IPS-NIHi7 (cell line): ENCODE measurements at regions not wholly inside any gene's neighbourhood (a gene's known extent, or its start where the extent isn't known, plus 50 kb on each side); places are given as distances from the start of the nearest gene placed in this dataset.
"Not testable (repeated sequence)": the region's sequence is repeated elsewhere in the genome, so short reads cannot be mapped to it uniquely, and the experiment has no call there.

Experiments used
- DNase-seq: peaks from one replicate; pipeline ENCODE4 v3.0.0; 2012; ENCODE audit warnings: mixed read lengths; ENCODE audit errors: extremely low spot score

DNA sequence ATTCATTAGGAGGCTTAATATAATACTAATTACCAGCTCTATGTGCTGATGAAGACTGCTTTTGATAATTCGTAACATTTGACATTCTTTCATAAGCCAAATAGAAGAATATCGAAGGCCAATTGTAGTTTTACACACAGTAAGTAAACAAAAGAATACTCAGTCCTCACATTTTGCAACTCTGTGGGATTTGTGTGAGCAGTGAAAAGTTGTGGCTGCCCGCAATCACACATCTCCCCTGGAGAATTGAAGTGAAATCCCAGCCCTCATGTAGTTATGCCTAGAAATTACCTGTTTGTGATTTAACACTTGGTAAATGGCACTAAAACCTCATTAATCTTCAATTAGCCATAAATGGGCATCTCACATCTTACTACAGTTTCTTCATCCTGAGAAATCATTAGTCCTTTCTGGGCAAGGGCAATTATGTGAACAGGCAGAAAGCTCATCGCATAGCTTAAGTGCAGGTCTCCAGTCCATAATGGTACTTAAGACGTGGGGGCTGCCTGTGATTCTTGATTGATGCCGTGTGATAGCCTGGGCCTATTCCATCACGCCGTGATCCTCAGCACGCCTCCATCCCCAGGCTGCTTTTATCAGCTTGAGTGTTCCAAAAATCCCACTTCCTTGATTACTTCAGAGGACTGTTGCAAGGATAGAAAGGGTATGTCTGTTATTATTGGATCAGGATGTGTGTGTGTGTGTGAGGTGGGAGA, 97.9 kb upstream of the METTL14 start:
- DNase-seq: no peak

DNA sequence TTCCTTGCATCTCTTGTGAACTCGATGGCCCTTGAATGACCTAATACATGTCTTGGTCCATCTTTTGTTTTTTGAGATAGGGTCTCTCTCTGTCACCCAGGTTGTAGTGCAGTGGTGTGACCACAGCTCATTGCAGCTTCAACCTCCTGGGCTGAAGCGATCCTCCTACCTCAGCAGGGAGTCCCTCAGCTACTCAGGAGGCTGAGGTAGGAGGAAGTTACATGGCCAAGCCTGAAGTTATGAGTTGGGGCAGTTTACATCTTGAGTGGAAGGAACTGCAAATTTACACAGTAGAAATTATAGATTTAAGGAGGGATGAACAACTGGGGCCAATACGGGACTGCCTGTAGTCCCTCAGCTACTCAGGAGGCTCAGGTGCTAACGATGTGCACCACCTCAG, 97.2 kb upstream of the METTL14 start:
- no peak for DNase-seq

DNA sequence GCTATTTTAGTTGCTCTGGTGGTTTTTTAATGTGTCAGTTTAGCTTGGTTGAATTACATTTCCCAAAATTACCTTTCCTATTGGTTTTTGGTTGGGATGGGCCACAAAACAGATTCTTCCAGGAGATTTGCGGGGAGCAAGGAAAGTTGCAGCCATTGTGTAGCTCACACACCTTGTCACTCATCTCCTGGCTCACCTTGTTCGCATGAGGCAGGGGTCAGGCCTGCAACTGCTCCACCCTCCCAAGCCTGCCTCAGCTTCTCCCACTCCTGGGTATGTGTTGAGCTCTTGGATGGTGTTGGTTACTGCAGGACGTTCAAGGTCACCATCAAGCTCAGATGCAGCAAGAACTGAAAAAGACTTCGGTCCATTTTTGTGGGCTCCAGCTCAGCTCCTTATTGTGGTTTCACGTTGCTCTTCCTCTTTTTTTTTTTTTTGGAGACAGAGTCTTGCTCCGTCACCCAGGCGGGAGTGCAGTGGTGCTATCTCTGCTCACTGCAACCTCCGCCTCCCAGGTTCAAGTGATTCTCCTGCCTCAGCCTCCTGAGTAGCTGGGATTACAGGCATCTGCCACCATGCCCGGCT, 95.6 kb upstream of the METTL14 start:
- no peak for DNase-seq

DNA sequence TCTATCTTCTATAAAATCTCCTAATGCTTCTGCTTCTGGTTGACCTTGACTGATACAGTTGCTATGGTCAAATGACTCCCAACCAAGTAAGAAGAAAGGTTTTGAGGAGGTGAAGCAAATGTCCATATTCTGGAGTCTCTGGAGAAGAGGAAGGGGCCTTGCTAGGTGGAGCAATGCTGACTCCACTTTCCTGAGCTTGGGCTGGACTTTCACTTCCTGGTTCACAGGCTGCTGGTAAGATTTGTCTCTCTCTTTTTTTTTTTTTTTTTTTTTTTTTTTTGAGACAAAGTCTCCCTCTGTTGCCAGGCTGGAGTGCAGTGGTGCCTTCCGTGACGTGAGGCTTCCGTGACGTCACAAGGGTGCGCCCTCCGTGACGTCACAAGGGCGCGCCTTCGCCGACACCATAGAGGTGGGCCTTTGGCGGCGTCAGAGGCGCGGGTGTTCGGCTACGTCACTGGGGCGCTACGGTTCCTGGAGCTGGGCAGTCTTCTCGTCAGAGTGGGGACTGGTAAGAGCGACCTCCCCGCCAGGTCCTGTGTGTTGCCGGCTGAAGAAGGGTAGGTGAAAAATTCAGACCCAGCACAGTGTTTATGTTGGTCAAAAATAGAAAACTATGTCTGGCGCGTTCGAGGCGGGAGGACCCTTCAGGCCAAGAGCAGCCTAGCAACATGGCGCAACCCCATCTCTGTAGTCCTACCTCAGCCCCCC, 93.7 kb upstream of the METTL14 start:
- DNase-seq: peak; percentile 80

DNA sequence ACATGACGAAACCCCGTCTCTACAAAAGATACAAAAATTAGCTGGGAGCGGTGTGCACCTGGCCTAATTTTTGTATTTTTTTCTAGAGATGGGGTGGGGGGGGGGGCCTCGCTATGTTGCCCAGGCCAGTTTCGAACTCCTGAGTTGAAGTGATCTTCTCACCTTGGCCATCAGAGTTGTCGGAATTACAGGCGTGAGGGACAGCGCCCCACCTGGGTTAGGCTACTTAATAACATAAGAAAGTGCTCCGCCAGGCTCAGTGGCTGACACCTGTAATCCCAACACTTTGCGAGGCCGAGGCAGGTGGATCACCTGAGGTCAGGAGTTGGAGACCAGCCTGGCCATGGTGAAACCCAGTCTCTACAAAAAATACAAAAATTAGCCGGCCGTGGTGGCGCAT, 92.9 kb upstream of the METTL14 start:
- not testable (repeated sequence) for DNase-seq

- not testable (repeated sequence) for DNase-seq
Observed at GRCh38 chr4:118595883-118596282, 89.3 kb upstream of the METTL14 start.

GRCh38 chr4:118625097-118625496, 60.1 kb upstream of the METTL14 start:
- DNase-seq: not testable (repeated sequence)

DNA sequence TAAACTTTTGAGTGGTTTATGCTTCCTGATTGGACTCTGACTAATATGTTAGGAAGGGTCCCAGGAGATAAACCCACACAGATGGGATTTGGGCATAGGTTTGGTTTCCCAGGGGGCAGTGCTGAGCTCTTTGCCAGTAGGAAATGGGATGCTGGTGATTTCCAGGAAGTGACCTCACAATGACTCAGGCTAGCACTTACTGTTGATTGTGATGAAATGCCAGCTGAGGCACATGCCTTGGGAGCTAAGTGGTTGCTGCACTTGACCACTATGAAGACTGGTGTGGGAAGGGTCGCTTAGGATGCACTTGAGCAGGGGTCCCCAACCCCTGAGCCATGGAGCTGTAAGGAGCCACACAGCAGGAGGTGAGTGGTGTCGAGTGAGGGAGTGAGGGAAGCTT, 55.5 kb upstream of the METTL14 start:
- peak; percentile 0 for DNase-seq

DNA sequence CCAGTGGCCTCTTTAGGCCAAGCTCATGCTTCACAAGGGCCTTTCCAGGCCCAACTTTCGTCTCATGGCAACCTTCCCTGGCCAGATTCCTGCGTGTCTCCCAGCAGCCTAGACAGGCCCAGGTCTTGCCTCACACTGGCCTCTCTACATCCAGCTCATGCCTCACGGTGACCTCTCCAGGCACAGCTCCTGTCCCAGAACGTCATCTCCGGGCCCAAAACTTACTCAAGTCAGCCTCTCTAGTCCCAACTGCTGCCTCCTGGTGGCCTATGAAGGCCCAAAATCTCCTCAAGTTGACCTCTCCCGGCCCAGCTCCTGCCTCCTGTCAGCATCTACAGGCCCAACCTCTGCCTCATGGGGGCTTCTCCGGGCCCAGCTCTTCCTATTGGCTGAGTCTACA, 54.3 kb upstream of the METTL14 start:
- DNase-seq: not testable (repeated sequence)

DNA sequence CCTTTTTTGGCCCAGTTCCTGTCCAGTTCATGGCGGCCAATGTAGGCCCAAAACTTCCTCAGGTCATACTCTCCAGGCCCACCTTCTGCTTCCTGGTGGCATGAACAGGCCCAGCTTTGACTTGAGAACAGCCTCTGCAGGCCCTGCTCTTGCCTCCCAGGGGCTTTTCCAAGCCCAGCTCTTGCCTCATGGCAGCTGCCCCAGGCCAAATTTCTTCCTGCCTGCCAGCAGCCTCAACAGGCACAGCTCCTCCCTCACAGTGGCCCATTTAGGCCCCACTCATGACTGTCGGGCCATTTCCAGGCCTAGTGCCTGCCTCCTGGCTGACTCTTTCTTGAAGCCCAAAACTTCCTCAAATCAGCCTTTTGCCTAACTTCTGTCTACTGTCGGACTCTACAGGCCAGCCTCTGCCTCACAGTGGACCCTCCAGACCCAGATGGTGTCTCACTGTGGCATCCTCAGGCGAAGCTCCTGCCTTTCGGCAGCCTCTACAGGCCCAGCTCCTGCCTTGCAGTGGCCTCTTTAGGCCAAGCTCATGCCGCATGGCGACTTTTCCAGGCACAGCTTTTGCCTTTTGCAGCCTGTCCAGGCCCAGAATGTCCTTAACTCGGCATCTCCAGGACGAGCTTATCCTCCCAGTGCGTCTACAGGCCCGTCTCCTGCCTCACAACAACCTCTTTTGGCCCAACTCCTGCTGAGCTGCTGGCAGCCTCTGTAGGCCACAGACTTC, 53.7 kb upstream of the METTL14 start:
- DNase-seq: peak; percentile 0

GRCh38 chr4:118633476-118633875, 51.7 kb upstream of the METTL14 start:
- not testable (repeated sequence) for DNase-seq

DNA sequence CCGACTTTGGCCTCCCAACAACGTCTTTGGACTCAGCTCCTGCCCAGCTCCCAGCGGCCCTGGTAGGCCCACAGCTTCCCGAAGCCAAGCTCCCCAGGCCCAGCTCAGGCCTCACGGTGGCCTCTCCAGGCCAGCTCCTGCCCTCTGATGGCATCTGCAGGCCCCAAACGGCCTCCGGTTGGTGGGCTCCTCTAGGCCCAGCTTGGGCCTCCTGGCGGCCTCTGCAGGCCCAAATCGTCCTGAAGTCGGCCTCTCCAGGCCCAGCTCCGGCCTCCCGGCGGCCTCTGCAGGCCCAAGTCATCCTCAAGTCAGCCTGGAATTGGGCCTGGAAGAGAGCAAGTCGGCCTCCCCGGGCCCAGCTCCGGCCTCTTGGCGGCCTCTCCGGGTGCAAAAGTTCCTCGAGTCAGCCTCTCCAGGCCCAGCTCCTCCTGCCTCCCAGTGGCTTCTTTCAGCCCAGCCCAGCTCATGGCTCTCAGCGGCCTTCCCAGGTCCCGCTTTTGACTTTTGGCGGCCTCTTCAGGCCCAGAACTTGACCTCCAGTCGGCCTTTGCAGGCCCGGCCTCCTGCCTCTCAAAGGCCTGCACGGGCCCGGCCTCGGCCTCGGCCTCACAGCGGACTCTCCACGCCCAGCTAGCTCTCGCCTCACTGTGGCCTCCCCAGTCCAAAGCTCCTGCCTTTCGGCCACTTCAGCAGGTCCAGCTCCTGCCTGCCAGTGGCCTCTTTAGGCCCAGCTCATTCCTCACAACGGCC, 50.9 kb upstream of the METTL14 start:
- not testable (repeated sequence) for DNase-seq
